GM12891 (cell line): ENCODE measurements at regions not wholly inside any gene's neighbourhood (a gene's known extent, or its start where the extent isn't known, plus 50 kb on each side); places are given as distances from the start of the nearest gene placed in this dataset.

Experiments
- PAX5 ChIP-seq: IDR thresholded peaks from 2 replicates; pipeline ENCODE4 v1.6.1; 2011; ENCODE audit warnings: low read length, moderate library complexity, mild to moderate bottlenecking; ENCODE audit not compliant: insufficient read depth, severe bottlenecking
- POLR2A ChIP-seq: IDR thresholded peaks from 2 replicates; pipeline ENCODE4 v1.6.1; 2011; ENCODE audit warnings: low read depth, low read length, control low read depth
- POLR2AphosphoS5 ChIP-seq: IDR thresholded peaks from 2 replicates; pipeline ENCODE4 v1.6.1; 2011; ENCODE audit warnings: low read depth, low read length, control low read depth
- POU2F2 ChIP-seq: IDR thresholded peaks from 2 replicates; pipeline ENCODE4 v1.6.1; 2011; ENCODE audit warnings: low read depth, mild to moderate bottlenecking, control low read depth, low read length, moderate library complexity
- TAF1 ChIP-seq: IDR thresholded peaks from 2 replicates; pipeline ENCODE4 v1.6.1; 2011; ENCODE audit warnings: low read depth, low read length, control low read depth

GRCh38 chr9:2255128-2255527 lies 240.0 kb downstream of the SMARCA2 start:
- no peak for TF ChIP-seq POLR2A
- TF ChIP-seq POLR2AphosphoS5: no peak
- no peak for TF ChIP-seq TAF1
- no peak for TF ChIP-seq PAX5
- TF ChIP-seq POU2F2: no peak
